Erythroblast (primary cell): ENCODE measurements at regions not wholly inside any gene's neighbourhood (a gene's known extent, or its start where the extent isn't known, plus 50 kb on each side); places are given as distances from the start of the nearest gene placed in this dataset.

Source experiments
- GATA1 ChIP-seq: IDR thresholded peaks from 2 replicates; pipeline ENCODE4 v1.6.1; 2011; ENCODE audit warnings: low read depth, mild to moderate bottlenecking, control low read depth, low read length, moderate library complexity
- POLR2A ChIP-seq: IDR thresholded peaks from 2 replicates; pipeline ENCODE4 v1.6.1; 2011; ENCODE audit warnings: mild to moderate bottlenecking, low read length

GRCh38 chr6:140283197-140283596 lies 908.7 kb upstream of the CITED2 start:
- no peak for TF ChIP-seq POLR2A
- no peak for TF ChIP-seq GATA1
